MV-4-11 (cell line): ENCODE measurements at regions not wholly inside any gene's neighbourhood (a gene's known extent, or its start where the extent isn't known, plus 50 kb on each side); places are given as distances from the start of the nearest gene placed in this dataset.
"Not testable (repeated sequence)": the region's sequence is repeated elsewhere in the genome, so short reads cannot be mapped to it uniquely, and the experiment has no call there.

ENCODE experiments used
- DNase-seq: peaks from one replicate; lab custom pipeline; 2025; lab: John Stamatoyannopoulos, UW

GRCh38 chr2:128510701-128511397, 192.2 kb upstream of the HS6ST1 start:
- DNase-seq, result peak; percentile 37

GRCh38 chr2:128511731-128512378, 193.2 kb upstream of the HS6ST1 start:
- no peak for DNase-seq

GRCh38 chr2:128512379-128513115, 193.9 kb upstream of the HS6ST1 start:
- no peak for DNase-seq

- DNase-seq, result peak; percentile 56
These were observed 194.7 kb upstream of the HS6ST1 start for GRCh38 chr2:128513116-128513960.

- peak; percentile 95 for DNase-seq
These were observed 195.3 kb upstream of the HS6ST1 start for GRCh38 chr2:128513961-128514283.

- no peak for DNase-seq
These were observed 195.9 kb upstream of the HS6ST1 start for GRCh38 chr2:128514555-128514955.

GRCh38 chr2:128516938-128517337, 198.3 kb upstream of the HS6ST1 start:
- DNase-seq, result no peak

GRCh38 chr2:128519028-128519427, 200.4 kb upstream of the HS6ST1 start:
- not testable (repeated sequence) for DNase-seq

GRCh38 chr2:128519517-128520215, 201.0 kb upstream of the HS6ST1 start:
- DNase-seq, result no peak

- no peak for DNase-seq
These were observed 201.7 kb upstream of the HS6ST1 start for GRCh38 chr2:128520340-128520739.

GRCh38 chr2:128520791-128521190, 202.1 kb upstream of the HS6ST1 start:
- no peak for DNase-seq

- no peak for DNase-seq
These were observed 202.8 kb upstream of the HS6ST1 start for GRCh38 chr2:128521482-128521881.

- no peak for DNase-seq
These were observed 204.2 kb upstream of the HS6ST1 start for GRCh38 chr2:128522829-128523228.

- no peak for DNase-seq
These were observed 204.8 kb upstream of the HS6ST1 start for GRCh38 chr2:128523457-128523856.

GRCh38 chr2:128524183-128524582, 205.5 kb upstream of the HS6ST1 start:
- no peak for DNase-seq

GRCh38 chr2:128525653-128526052, 207.0 kb upstream of the HS6ST1 start:
- no peak for DNase-seq

GRCh38 chr2:128526455-128526976, 207.8 kb upstream of the HS6ST1 start:
- DNase-seq, result no peak

GRCh38 chr2:128528133-128528532, 209.5 kb upstream of the HS6ST1 start:
- no peak for DNase-seq

- DNase-seq, result no peak
These were observed 211.4 kb upstream of the HS6ST1 start for GRCh38 chr2:128530025-128530573.

- no peak for DNase-seq
These were observed 213.2 kb upstream of the HS6ST1 start for GRCh38 chr2:128531856-128532255.

GRCh38 chr2:128533101-128533500, 214.4 kb upstream of the HS6ST1 start:
- DNase-seq, result no peak
